ENCODE measurements at regions not wholly inside any gene's neighbourhood (a gene's known extent, or its start where the extent isn't known, plus 50 kb on each side); places are given as distances from the start of the nearest gene placed in this dataset.

DNA sequence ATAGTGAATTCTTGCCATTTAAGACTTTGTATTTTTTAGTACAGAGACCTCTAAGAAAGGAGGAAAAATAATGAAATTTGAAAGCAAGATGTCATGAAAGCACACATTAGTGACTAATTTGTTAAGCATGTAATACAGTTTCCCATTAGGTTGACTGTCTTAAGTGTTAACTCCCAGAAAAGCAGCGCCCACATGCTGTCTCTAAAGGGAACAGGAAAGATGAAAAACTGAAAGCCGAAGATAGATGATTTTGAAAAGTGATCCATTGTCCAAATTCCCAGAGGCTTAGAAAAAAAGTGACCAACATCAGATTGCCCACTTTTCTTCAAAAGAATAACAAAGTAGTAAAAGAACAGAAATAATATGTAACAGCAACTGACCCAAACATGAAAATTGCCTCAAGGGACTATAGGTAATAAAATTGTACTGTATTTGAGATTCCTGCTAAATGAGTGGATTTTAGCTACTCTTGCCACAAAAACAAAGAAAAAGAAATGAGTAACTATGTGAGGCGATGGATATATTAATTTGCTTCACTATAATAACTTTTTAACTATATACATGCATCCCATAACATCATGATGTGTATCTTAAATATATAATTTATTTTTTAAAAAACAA lies 83.2 kb upstream of the OGFRL1 start:
- TF ChIP-seq CTCF (IDR thresholded peaks at IDR 0.05 in 4 of 5, conservative IDR thresholded peaks at IDR 0.05 in 1 of 5) (no peak), POLR2A (IDR thresholded peaks at IDR 0.05) (no peak)
